ENCODE measurements at regions not wholly inside any gene's neighbourhood (a gene's known extent, or its start where the extent isn't known, plus 50 kb on each side); places are given as distances from the start of the nearest gene placed in this dataset.

GRCh38 chr14:28875934-28876571 lies 109.5 kb downstream of the FOXG1 start:
- TF ChIP-seq GABPA (IDR thresholded peaks at IDR 0.05; ENCODE audit: low read depth) (no peak), SPI1 (IDR thresholded peaks at IDR 0.05; ENCODE audit: borderline replicate concordance, low read depth) (no peak), REST (IDR thresholded peaks at IDR 0.05; ENCODE audit: insufficient replicate concordance, low read depth) (no peak), POLR2AphosphoS5 (IDR thresholded peaks at IDR 0.05; ENCODE audit: low read depth) (no peak), CTCF (IDR thresholded peaks at IDR 0.05; ENCODE audit: insufficient read depth, low read length) (no peak)
- DNase-seq (ENCODE audit: low read depth in 1 of 2, low spot score in 1 of 2) = no peak
- H3K27me3 ChIP-seq (ENCODE audit: insufficient read depth, poor library complexity, severe bottlenecking) = no peaks in the 10 kb centered on the region
- H3K4me3 ChIP-seq (replicated peaks; ENCODE audit: insufficient read depth, low read length) = no peak overlapping the region
- no peak overlapping the region for H3K27ac ChIP-seq (replicated peaks)

GRCh38 chr14:28876572-28876945 lies 110.0 kb downstream of the FOXG1 start:
- no peak for DNase-seq (ENCODE audit: low read depth in 1 of 2, low spot score in 1 of 2)
- no peaks in the 10 kb centered on the region for H3K27me3 ChIP-seq (ENCODE audit: insufficient read depth, poor library complexity, severe bottlenecking)
- H3K4me3 ChIP-seq (replicated peaks; ENCODE audit: insufficient read depth, low read length) = no peak overlapping the region
- H3K27ac ChIP-seq (replicated peaks) = no peak overlapping the region
- TF ChIP-seq GABPA (IDR thresholded peaks at IDR 0.05; ENCODE audit: low read depth) (no peak), SPI1 (IDR thresholded peaks at IDR 0.05; ENCODE audit: borderline replicate concordance, low read depth) (no peak), CTCF (IDR thresholded peaks at IDR 0.05; ENCODE audit: insufficient read depth, low read length) (no peak), REST (IDR thresholded peaks at IDR 0.05; ENCODE audit: insufficient replicate concordance, low read depth) (no peak), POLR2AphosphoS5 (IDR thresholded peaks at IDR 0.05; ENCODE audit: low read depth) (no peak)

GRCh38 chr14:28877923-28878322 lies 111.3 kb downstream of the FOXG1 start:
- no peak overlapping the region for H3K4me3 ChIP-seq (replicated peaks; ENCODE audit: insufficient read depth, low read length)
- DNase-seq (ENCODE audit: low read depth in 1 of 2, low spot score in 1 of 2) = no peak
- no peak for TF ChIP-seq REST (IDR thresholded peaks at IDR 0.05; ENCODE audit: insufficient replicate concordance, low read depth)
- no peak for TF ChIP-seq SPI1 (IDR thresholded peaks at IDR 0.05; ENCODE audit: borderline replicate concordance, low read depth)
- TF ChIP-seq POLR2AphosphoS5 (IDR thresholded peaks at IDR 0.05; ENCODE audit: low read depth) = no peak
- no peak for TF ChIP-seq CTCF (IDR thresholded peaks at IDR 0.05; ENCODE audit: insufficient read depth, low read length)
- no peak for TF ChIP-seq GABPA (IDR thresholded peaks at IDR 0.05; ENCODE audit: low read depth)
- H3K27me3 ChIP-seq (ENCODE audit: insufficient read depth, poor library complexity, severe bottlenecking) = no peaks in the 10 kb centered on the region
- H3K27ac ChIP-seq (replicated peaks) = no peak overlapping the region
